HG03064 (cell line): ENCODE measurements at regions not wholly inside any gene's neighbourhood (a gene's known extent, or its start where the extent isn't known, plus 50 kb on each side); places are given as distances from the start of the nearest gene placed in this dataset.

ENCODE experiments used
- ATAC-seq: cut with Tn5 transposase; IDR thresholded peaks from one replicate; pipeline ENCODE4 v1.9.1; 2021; ENCODE audit warnings: low read depth; ENCODE audit not compliant: unreplicated experiment

DNA sequence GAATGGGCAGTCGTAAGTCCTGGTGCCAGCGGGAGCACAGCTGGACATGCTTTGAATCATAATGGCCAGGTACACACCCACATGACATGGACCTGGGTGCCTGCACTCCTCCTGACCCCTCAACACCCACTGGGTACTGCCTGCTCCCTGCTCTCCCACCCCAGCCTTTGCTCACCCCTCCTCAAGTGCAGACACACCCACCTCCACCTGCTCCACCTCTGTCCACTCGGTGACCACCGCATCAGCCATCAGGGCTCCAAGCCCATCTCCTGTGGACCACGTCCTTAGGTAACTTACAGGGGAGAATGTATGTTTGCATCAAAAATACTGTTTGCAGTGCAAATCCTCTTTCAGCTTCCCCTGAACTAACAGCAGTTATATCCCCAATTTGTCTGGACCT, 214.6 kb downstream of the BRD1 start:
- no peak for ATAC-seq

GRCh38 chr22:49609207-49609876, 218.3 kb downstream of the BRD1 start:
- no peak for ATAC-seq

DNA sequence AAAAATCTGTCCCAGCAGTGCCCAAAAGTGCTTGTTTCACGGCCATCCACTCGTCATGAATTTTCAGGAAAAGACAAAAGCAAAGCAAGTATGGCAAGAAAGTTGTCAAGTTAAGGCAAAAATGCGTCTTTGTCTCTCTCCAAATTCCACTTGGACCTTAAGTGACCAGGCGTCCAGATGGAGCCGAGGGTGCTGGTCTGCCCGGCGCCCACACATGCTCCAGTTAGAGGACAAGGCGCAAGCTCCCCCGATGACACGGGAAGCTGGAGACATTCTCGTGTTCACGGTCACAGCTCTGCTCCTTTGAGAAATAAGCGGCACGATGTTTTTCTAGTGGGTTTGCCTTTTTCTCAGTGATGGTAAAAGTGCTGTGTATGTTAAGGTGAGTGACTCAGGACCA, 219.0 kb downstream of the BRD1 start:
- no peak for ATAC-seq

DNA sequence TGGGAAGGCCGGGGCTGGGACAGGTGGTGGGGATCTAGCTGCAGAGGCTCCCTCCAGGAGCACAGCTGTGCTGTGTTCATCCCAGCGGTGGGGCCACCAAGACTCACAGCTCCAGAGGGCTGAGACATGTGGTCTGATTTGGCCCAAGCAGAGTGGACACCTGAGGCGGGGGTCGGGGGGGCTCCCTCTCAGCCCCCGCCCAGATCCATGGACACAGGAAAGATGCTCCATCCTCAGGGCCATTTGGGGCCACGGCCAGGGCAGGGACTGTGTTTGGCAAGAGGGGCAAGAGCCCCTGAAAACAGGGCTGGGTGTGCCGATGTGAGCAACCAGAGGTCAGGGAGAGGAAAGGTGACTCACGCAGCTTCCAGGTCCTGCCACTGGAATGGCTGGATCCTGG, 219.4 kb downstream of the BRD1 start:
- ATAC-seq = no peak

GRCh38 chr22:49607821-49608220, 219.9 kb downstream of the BRD1 start:
- no peak for ATAC-seq

GRCh38 chr22:49606562-49607290, 220.9 kb downstream of the BRD1 start:
- ATAC-seq = no peak

- no peak for ATAC-seq
Observed at GRCh38 chr22:49604732-49605302, 222.9 kb downstream of the BRD1 start.

GRCh38 chr22:49603016-49603415, 224.7 kb downstream of the BRD1 start:
- ATAC-seq = no peak

GRCh38 chr22:49602481-49602880, 225.2 kb downstream of the BRD1 start:
- no peak for ATAC-seq

- ATAC-seq = no peak
Observed at GRCh38 chr22:49601614-49602321, 225.9 kb downstream of the BRD1 start.

DNA sequence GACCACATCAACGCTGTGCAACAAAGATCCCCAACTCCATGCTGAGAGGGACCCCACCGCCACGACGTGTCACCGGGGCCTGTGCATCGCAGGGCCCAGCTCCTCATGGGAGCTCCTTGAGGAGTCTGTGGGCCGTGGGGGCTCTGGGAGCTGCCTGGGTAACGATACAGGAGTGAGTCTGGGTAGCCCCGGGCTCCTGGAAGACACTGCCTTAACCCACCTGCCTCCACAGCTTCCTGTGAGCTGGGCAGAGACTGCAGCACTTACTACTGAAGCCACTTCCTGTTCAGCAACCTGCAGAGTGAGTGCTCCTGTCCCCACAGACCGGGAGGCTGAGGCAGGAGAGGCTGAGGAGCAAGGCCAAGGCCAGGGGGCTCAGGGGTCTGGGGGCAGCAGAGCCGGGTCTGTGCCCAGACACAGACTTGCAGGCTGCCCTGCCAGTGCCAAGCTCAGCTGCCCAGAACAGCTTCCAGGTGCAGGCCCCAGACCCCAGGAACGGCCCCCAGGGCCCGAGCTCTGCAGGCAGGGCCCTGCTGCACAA, 226.7 kb downstream of the BRD1 start:
- ATAC-seq = no peak

GRCh38 chr22:49600468-49600867, 227.2 kb downstream of the BRD1 start:
- ATAC-seq = no peak

- ATAC-seq = no peak
Observed at GRCh38 chr22:49599691-49600455, 227.8 kb downstream of the BRD1 start.

GRCh38 chr22:49599039-49599438, 228.6 kb downstream of the BRD1 start:
- ATAC-seq = no peak

GRCh38 chr22:49598338-49598737, 229.3 kb downstream of the BRD1 start:
- ATAC-seq = no peak

GRCh38 chr22:49597428-49598039, 230.1 kb downstream of the BRD1 start:
- ATAC-seq = no peak

GRCh38 chr22:49595465-49596078, 232.1 kb downstream of the BRD1 start:
- no peak for ATAC-seq

DNA sequence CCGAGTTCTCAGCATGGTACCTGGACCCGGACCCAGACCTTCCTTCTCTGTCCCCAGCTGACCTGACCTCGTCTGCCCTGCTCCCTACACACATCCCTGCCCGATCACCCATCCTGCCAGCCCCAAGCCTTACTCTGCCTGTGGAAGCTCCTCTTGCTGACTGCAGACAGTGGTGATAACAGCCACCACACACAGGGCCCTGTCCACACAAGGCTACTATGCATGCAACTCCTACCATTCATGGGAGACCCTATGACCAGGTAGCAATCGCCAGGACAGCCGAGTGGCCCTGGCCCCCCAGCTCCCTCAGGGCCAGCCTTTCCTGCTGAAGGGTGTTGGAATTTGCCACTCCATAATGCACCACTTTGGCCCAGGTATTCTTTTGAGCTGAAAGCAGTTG, 233.6 kb downstream of the BRD1 start:
- no peak for ATAC-seq

DNA sequence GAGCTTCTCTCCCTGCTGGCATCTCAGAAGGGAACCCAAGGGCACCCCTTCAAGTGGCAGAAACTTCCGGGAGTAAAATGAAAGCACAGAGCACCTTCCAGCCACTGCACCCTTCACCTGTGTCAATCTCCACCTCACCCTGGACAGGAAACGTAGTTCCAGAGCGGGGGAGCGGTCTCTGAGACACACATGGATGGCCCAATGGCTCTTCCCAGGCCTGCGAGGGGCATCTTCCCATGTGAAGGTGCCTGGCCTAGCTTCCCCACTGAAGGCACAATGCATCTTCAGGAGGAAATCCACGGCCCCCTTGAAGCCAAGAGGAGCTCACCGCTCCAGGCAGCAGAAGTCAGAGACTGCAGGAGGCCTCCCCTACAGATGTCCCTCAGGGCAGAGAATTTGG, 234.2 kb downstream of the BRD1 start:
- no peak for ATAC-seq
